OCI-LY7 (cell line): ENCODE measurements at regions not wholly inside any gene's neighbourhood (a gene's known extent, or its start where the extent isn't known, plus 50 kb on each side); places are given as distances from the start of the nearest gene placed in this dataset.
"Not testable (repeated sequence)": the region's sequence is repeated elsewhere in the genome, so short reads cannot be mapped to it uniquely, and the experiment has no call there.

ENCODE experiments used
- BruUV-seq: library from RNA; stranded (reverse); fragments of 400-500 nt; replicated peaks from 2 replicates; lab custom pipeline; 2021; lab: Mats Ljungman, UMichigan
- CTCF ChIA-PET: fragments of 300-600 bp; sonication (Branson Sonifier 250); formaldehyde crosslinking; loops from one replicate; lab custom pipeline; 2022; ENCODE audit warnings: antibody characterized with exemption; ENCODE audit not compliant: unreplicated experiment; lab: Charles Lee
- POLR2A ChIA-PET: fragments of 300-600 bp; sonication (Branson Sonifier 250); formaldehyde crosslinking; loops from one replicate; lab custom pipeline; 2022; ENCODE audit warnings: antibody characterized with exemption; lab: Charles Lee
- DNase-seq: peaks from one replicate; pipeline ENCODE4 v3.0.0-alpha.2; 2015; ENCODE audit warnings: low spot score
- H2AFZ ChIP-seq: fragments of 200-600 bp; sonication (generic), shearing (Covaris generic); 2 replicates; pipeline ENCODE4 v1.6.1; 2014; ENCODE audit warnings: mild to moderate bottlenecking, antibody characterized with exemption, low read length, moderate library complexity
- H3K27ac ChIP-seq: fragments of 200-600 bp; sonication (generic); 2 replicates; pipeline ENCODE4 v1.5.1; 2014; ENCODE audit warnings: mixed run types, low read depth, mild to moderate bottlenecking, moderate library complexity, low read length, inconsistent platforms; ENCODE audit not compliant: poor library complexity, severe bottlenecking
- H3K36me3 ChIP-seq: fragments of 200-600 bp; sonication (generic); 2 replicates; pipeline ENCODE4 v1.6.1; 2014; ENCODE audit warnings: mild to moderate bottlenecking, antibody characterized with exemption, low read length, moderate library complexity, mixed read lengths; ENCODE audit not compliant: insufficient read depth
- H3K4me1 ChIP-seq: fragments of 200-600 bp; sonication (generic); 2 replicates; pipeline ENCODE4 v1.5.1; 2014; ENCODE audit warnings: mild to moderate bottlenecking, low read length; ENCODE audit not compliant: insufficient read depth, poor library complexity, severe bottlenecking
- H3K4me2 ChIP-seq: fragments of 200-600 bp; sonication (generic); 2 replicates; pipeline ENCODE4 v1.6.1; 2014; ENCODE audit warnings: mild to moderate bottlenecking, low read length
- H3K4me3 ChIP-seq: fragments of 200-600 bp; sonication (generic); 2 replicates; pipeline ENCODE4 v1.5.1; 2014; ENCODE audit warnings: mild to moderate bottlenecking, low read depth, low read length; ENCODE audit not compliant: poor library complexity, severe bottlenecking
- H3K79me2 ChIP-seq: fragments of 200-600 bp; sonication (generic); 2 replicates; pipeline ENCODE4 v1.6.1; 2016; ENCODE audit warnings: low read depth, mild to moderate bottlenecking, low read length, moderate library complexity, mixed read lengths; ENCODE audit not compliant: insufficient read depth
- H3K9me2 ChIP-seq: fragments of 200-600 bp; sonication (generic); 2 replicates; pipeline ENCODE4 v1.6.1; 2016; ENCODE audit warnings: mild to moderate bottlenecking, low read length, mixed read lengths; ENCODE audit not compliant: insufficient read depth
- H3K9me3 ChIP-seq: fragments of 200-600 bp; sonication (generic); 2 replicates; pipeline ENCODE4 v1.6.1; 2014; ENCODE audit warnings: mild to moderate bottlenecking, mixed run types, low read length, mixed read lengths
- H4K20me1 ChIP-seq: fragments of 200-600 bp; sonication (generic); 2 replicates; pipeline ENCODE4 v1.6.1; 2014; ENCODE audit warnings: mild to moderate bottlenecking, antibody characterized with exemption, low read length, moderate library complexity, mixed read lengths; ENCODE audit not compliant: insufficient read depth
- EZH2phosphoT487 ChIP-seq: fragments of 200-600 bp; sonication (generic); IDR thresholded peaks from 2 replicates; pipeline ENCODE4 v1.6.1; 2018; ENCODE audit warnings: low read depth, borderline replicate concordance, mild to moderate bottlenecking, mixed run types, antibody characterized with exemption, low read length, moderate library complexity, mixed read lengths
- intact Hi-C: fragments of 100-400 bp; cut with micrococcal nuclease; formaldehyde crosslinking; loops from one replicate; pipeline ENCODE4 v1.10.0; 2022; ENCODE audit not compliant: unreplicated experiment
- TF ChIP-seq, protein P1 (sequence below): fragments of 200-600 bp; sonication (generic); conservative IDR thresholded peaks from 2 replicates; pipeline ENCODE4 v1.5.1; 2014; ENCODE audit warnings: mild to moderate bottlenecking, antibody characterized with exemption, low read length, moderate library complexity, mixed read lengths

GRCh38 chr4:134702374-134702773, 500.8 kb upstream of the PABPC4L start:
- no TSS peak for BruUV-seq
- no peaks in the 10 kb centered on the region for H3K36me3 ChIP-seq
- CTCF ChIA-PET: no interaction called here
- H3K79me2 ChIP-seq: no peaks in the 10 kb centered on the region
- H3K4me3 ChIP-seq: no peak overlapping the region
- H3K27ac ChIP-seq: no peak overlapping the region
- POLR2A ChIA-PET: interaction anchor here (2.1 kb wide), 1 partner anchor 9 kb away, joined by 5 read pairs; no protein-coding TSS in a partner anchor
- no peaks in the 10 kb centered on the region for H3K4me1 ChIP-seq
- H4K20me1 ChIP-seq: no peaks in the 10 kb centered on the region
- H3K9me2 ChIP-seq: no peaks in the 10 kb centered on the region
- no peak for DNase-seq
- intact Hi-C loops: no loop called here
- no peak overlapping the region for H3K4me2 ChIP-seq
- H2AFZ ChIP-seq: no peak overlapping the region
- TF ChIP-seq EZH2phosphoT487: no peak
- TF ChIP-seq, protein P1, sequence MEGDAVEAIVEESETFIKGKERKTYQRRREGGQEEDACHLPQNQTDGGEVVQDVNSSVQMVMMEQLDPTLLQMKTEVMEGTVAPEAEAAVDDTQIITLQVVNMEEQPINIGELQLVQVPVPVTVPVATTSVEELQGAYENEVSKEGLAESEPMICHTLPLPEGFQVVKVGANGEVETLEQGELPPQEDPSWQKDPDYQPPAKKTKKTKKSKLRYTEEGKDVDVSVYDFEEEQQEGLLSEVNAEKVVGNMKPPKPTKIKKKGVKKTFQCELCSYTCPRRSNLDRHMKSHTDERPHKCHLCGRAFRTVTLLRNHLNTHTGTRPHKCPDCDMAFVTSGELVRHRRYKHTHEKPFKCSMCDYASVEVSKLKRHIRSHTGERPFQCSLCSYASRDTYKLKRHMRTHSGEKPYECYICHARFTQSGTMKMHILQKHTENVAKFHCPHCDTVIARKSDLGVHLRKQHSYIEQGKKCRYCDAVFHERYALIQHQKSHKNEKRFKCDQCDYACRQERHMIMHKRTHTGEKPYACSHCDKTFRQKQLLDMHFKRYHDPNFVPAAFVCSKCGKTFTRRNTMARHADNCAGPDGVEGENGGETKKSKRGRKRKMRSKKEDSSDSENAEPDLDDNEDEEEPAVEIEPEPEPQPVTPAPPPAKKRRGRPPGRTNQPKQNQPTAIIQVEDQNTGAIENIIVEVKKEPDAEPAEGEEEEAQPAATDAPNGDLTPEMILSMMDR: no peak
- no peaks in the 10 kb centered on the region for H3K9me3 ChIP-seq

- H4K20me1 ChIP-seq: no peaks in the 10 kb centered on the region
- ChIA-PET POLR2A (no interaction called here), CTCF (no interaction called here)
- H2AFZ ChIP-seq: no peak overlapping the region
- no peaks in the 10 kb centered on the region for H3K36me3 ChIP-seq
- DNase-seq: no peak
- H3K9me3 ChIP-seq: no peaks in the 10 kb centered on the region
- H3K9me2 ChIP-seq: no peaks in the 10 kb centered on the region
- no TSS peak for BruUV-seq
- no peak overlapping the region for H3K4me2 ChIP-seq
- no peaks in the 10 kb centered on the region for H3K79me2 ChIP-seq
- H3K4me1 ChIP-seq: no peaks in the 10 kb centered on the region
- TF ChIP-seq EZH2phosphoT487: no peak
- TF ChIP-seq, protein P1: no peak
- H3K4me3 ChIP-seq: no peak overlapping the region
- H3K27ac ChIP-seq: no peak overlapping the region
- intact Hi-C loops: no loop called here
These were observed 498.7 kb upstream of the PABPC4L start for GRCh38 chr4:134700251-134700650.

- H3K4me3 ChIP-seq, H3K9me3 ChIP-seq, H3K4me2 ChIP-seq, H3K79me2 ChIP-seq, H3K4me1 ChIP-seq, H3K27ac ChIP-seq, intact Hi-C loops, BruUV-seq, CTCF ChIA-PET, H3K36me3 ChIP-seq, H3K9me2 ChIP-seq, DNase-seq, H4K20me1 ChIP-seq, POLR2A ChIA-PET, H2AFZ ChIP-seq: not testable (repeated sequence)
These were observed 497.2 kb upstream of the PABPC4L start for GRCh38 chr4:134698831-134699230.
